ENCODE measurements at regions not wholly inside any gene's neighbourhood (a gene's known extent, or its start where the extent isn't known, plus 50 kb on each side); places are given as distances from the start of the nearest gene placed in this dataset.

- no peak for TF ChIP-seq YY1 (IDR thresholded peaks at IDR 0.05; ENCODE audit: low read depth)
- no peak for TF ChIP-seq CTCF (IDR thresholded peaks at IDR 0.05)
- no peak for TF ChIP-seq CHD2 (IDR thresholded peaks at IDR 0.05; ENCODE audit: low read length, partially characterized antibody)
- no peak for TF ChIP-seq MAX (IDR thresholded peaks at IDR 0.05; ENCODE audit: low read depth)
- TF ChIP-seq EP300 (IDR thresholded peaks at IDR 0.05; ENCODE audit: borderline replicate concordance in 1 of 2, low read depth in 1 of 2, low read length in 1 of 2) = no peak
- no peak for TF ChIP-seq RCOR1 (IDR thresholded peaks at IDR 0.05; ENCODE audit: low read length)
- TF ChIP-seq MEF2A (IDR thresholded peaks at IDR 0.05; ENCODE audit: borderline replicate concordance, low read depth) = no peak
- no peak for TF ChIP-seq PBX3 (IDR thresholded peaks at IDR 0.05)
- no peak for TF ChIP-seq POLR2AphosphoS5 (IDR thresholded peaks at IDR 0.05; ENCODE audit: low read depth, low read length)
- no peak for TF ChIP-seq RAD21 (IDR thresholded peaks at IDR 0.05; ENCODE audit: low read length)
- no peak for TF ChIP-seq TAF1 (IDR thresholded peaks at IDR 0.05; ENCODE audit: borderline replicate concordance, low read depth, low read length)
Observed at GRCh38 chr3:181943285-181943684, 231.6 kb downstream of the SOX2 start.

All from SK-N-SH (cell line).